Endothelial cell of umbilical vein (primary cell): ENCODE measurements at regions not wholly inside any gene's neighbourhood (a gene's known extent, or its start where the extent isn't known, plus 50 kb on each side); places are given as distances from the start of the nearest gene placed in this dataset.

Experiments
- EZH2 ChIP-seq: IDR thresholded peaks from 2 replicates; pipeline ENCODE4 v1.6.1; 2012; ENCODE audit warnings: borderline replicate concordance, low read depth, mild to moderate bottlenecking, moderate library complexity, low read length, inconsistent platforms; ENCODE audit not compliant: severe bottlenecking
- POLR2A ChIP-seq: IDR thresholded peaks from 2 replicates; pipeline ENCODE4 v1.6.1; 2012; ENCODE audit warnings: low read depth, mild to moderate bottlenecking, control low read depth, low read length
- POLR2AphosphoS5 ChIP-seq: IDR thresholded peaks from 2 replicates; pipeline ENCODE4 v1.6.1; 2012; ENCODE audit warnings: low read depth, mild to moderate bottlenecking, control low read depth, low read length, moderate library complexity; ENCODE audit not compliant: insufficient read depth
- TF ChIP-seq, protein P1 (sequence below), 2 donors: IDR thresholded peaks; 1 replicate in 1 of 2; 2 replicates in 1 of 2; pipeline ENCODE4 v1.5.1; 2011; ENCODE audit warnings: low read length in 2 of 2, mild to moderate bottlenecking in 2 of 2, moderate library complexity in 2 of 2, control low read depth in 1 of 2, inconsistent platforms in 1 of 2, low read depth in 1 of 2; ENCODE audit not compliant: insufficient read depth in 1 of 2; ENCODE audit errors: extremely low read depth in 1 of 2

DNA sequence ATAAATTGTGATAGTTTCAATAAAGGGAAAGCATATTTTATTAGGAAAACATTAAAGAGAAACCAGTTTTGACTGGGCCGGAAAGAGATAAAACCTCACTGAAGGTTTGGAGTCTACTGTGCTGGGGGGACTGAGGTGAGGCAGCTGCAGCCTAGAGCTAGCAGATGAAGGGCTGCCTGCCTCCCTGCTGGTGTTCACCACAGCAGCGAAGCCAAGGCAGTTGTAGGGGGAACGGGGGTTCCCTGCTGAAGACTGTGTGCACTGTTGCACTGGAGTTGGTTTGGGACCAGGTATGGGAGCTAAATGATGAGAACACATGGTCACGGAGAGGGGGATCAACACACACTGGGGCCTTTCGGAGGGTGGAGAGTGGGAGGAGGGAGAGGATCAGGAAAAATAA lies 546.5 kb upstream of the SMIM31 start:
- TF ChIP-seq, protein P1, sequence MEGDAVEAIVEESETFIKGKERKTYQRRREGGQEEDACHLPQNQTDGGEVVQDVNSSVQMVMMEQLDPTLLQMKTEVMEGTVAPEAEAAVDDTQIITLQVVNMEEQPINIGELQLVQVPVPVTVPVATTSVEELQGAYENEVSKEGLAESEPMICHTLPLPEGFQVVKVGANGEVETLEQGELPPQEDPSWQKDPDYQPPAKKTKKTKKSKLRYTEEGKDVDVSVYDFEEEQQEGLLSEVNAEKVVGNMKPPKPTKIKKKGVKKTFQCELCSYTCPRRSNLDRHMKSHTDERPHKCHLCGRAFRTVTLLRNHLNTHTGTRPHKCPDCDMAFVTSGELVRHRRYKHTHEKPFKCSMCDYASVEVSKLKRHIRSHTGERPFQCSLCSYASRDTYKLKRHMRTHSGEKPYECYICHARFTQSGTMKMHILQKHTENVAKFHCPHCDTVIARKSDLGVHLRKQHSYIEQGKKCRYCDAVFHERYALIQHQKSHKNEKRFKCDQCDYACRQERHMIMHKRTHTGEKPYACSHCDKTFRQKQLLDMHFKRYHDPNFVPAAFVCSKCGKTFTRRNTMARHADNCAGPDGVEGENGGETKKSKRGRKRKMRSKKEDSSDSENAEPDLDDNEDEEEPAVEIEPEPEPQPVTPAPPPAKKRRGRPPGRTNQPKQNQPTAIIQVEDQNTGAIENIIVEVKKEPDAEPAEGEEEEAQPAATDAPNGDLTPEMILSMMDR (IDR thresholded peaks at IDR 0.05; ENCODE audit: extremely low read depth in 1 of 2, insufficient read depth in 1 of 2, low read depth in 1 of 2, low read length in 2 of 2): no peak
- no peak for TF ChIP-seq POLR2A
- TF ChIP-seq EZH2: no peak
- no peak for TF ChIP-seq POLR2AphosphoS5
